ENCODE measurements at regions not wholly inside any gene's neighbourhood (a gene's known extent, or its start where the extent isn't known, plus 50 kb on each side); places are given as distances from the start of the nearest gene placed in this dataset.

DNA sequence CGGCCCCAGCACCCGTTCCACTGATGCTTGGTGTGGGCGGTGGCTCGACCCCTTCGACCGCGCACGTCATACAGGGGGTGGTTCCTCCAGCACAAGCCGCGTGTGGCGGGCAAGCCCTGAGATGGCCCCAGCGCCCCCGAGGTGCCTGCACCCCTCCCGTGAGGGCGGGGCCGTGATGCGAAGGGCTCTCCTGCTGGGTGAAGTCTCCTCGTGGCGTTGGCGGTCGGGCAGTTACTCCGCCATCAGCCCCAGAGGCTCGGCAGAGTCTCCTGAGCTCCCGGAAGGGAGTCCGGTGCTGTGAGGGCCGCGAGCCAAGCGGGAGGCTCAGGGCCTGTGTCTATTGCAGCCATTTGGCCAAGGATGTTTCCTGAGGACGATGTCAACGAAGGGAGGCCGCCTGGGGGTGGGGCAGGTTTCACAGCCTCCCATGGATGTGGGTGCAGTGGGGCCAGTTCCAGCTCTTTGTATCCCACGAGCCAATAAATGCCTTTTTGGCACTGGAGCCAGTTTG, 78.1 kb upstream of the GALNT9 start:
- TF ChIP-seq POLR2A (IDR thresholded peaks at IDR 0.05; ENCODE audit: low read depth) (no peak), POLR2AphosphoS5 (IDR thresholded peaks at IDR 0.05) (no peak)
- TF ChIP-seq, protein P1, sequence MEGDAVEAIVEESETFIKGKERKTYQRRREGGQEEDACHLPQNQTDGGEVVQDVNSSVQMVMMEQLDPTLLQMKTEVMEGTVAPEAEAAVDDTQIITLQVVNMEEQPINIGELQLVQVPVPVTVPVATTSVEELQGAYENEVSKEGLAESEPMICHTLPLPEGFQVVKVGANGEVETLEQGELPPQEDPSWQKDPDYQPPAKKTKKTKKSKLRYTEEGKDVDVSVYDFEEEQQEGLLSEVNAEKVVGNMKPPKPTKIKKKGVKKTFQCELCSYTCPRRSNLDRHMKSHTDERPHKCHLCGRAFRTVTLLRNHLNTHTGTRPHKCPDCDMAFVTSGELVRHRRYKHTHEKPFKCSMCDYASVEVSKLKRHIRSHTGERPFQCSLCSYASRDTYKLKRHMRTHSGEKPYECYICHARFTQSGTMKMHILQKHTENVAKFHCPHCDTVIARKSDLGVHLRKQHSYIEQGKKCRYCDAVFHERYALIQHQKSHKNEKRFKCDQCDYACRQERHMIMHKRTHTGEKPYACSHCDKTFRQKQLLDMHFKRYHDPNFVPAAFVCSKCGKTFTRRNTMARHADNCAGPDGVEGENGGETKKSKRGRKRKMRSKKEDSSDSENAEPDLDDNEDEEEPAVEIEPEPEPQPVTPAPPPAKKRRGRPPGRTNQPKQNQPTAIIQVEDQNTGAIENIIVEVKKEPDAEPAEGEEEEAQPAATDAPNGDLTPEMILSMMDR (IDR thresholded peaks at IDR 0.05) = no peak

All from esophagus muscularis mucosa (tissue), 3 donors.